Gastrocnemius medialis (tissue), 4 donors: ENCODE measurements at regions not wholly inside any gene's neighbourhood (a gene's known extent, or its start where the extent isn't known, plus 50 kb on each side); places are given as distances from the start of the nearest gene placed in this dataset.

Source experiments
- ATAC-seq, 2 donors: fragments of 150-250 bp; one replicate each; pipeline ENCODE4 v1.9.1; 2016
- DNase-seq, 2 donors: peaks; one replicate each; pipeline ENCODE4 v3.0.0-alpha.2; 2019
- H3K27ac ChIP-seq, 4 donors: fragments of 200-600 bp; sonication (generic); 1 replicate in 1 of 4; 2 replicates in 3 of 4; pipeline ENCODE4 v1.5.1; 2016 to 2018; ENCODE audit warnings: mild to moderate bottlenecking in 2 of 4, moderate library complexity in 1 of 4
- H3K27me3 ChIP-seq, 3 donors: fragments of 200-600 bp; sonication (generic) in 2 of 3; 1 replicate in 1 of 3; 2 replicates in 2 of 3; pipeline versions ENCODE4 v1.5.1 to v1.6.0; 2016 to 2019; ENCODE audit warnings: mild to moderate bottlenecking in 1 of 3, moderate library complexity in 1 of 3
- H3K36me3 ChIP-seq, 2 donors: fragments of 200-600 bp; sonication (generic) in 1 of 2; one replicate each; pipeline ENCODE4 v1.5.1; 2017 to 2018
- H3K4me1 ChIP-seq, 2 donors: fragments of 200-600 bp; sonication (generic) in 1 of 2; one replicate each; pipeline ENCODE4 v1.5.1; 2016 to 2017; ENCODE audit warnings: mild to moderate bottlenecking in 2 of 2
- H3K4me3 ChIP-seq, 4 donors: fragments of 200-600 bp; sonication (generic) in 3 of 4; 1 replicate in 1 of 4; 2 replicates in 3 of 4; pipeline ENCODE4 v1.5.1; 2016 to 2019; ENCODE audit warnings: mild to moderate bottlenecking in 2 of 4
- H3K9me3 ChIP-seq, 3 donors: fragments of 200-600 bp; sonication (generic) in 2 of 3; 1 replicate in 1 of 3; 2 replicates in 2 of 3; pipeline ENCODE4 v1.5.1; 2016 to 2019
- POLR2A ChIP-seq, 2 donors: fragments of 450-650 bp; IDR thresholded peaks; one replicate each; pipeline ENCODE4 v1.6.1; 2017; ENCODE audit warnings: antibody characterized with exemption in 2 of 2, mild to moderate bottlenecking in 2 of 2, moderate library complexity in 2 of 2
- in situ Hi-C, 4 donors: fragments of 200-750 bp; cut with MboI; loops; one replicate each; pipeline versions ENCODE4 v1.15.0 to v1.8.0; 2017; ENCODE audit warnings: low sequenced_read_pairs in 4 of 4
- intact Hi-C: fragments of 100-400 bp; cut with DNase I; formaldehyde crosslinking; loops from one replicate; pipeline ENCODE4 v1.15.1; 2023; ENCODE audit warnings: low total_unique reads
- TF ChIP-seq, protein P1 (sequence below), 5 experiments: fragments of 450-650 bp in 3 of 5; fragments of 200-600 bp in 2 of 5; sonication (generic) in 2 of 5; IDR thresholded peaks in 4 of 5; conservative IDR thresholded peaks in 1 of 5; 1 replicate in 4 of 5; 2 replicates in 1 of 5; pipeline ENCODE4 v1.5.1; 2016 to 2019; ENCODE audit warnings: antibody characterized with exemption in 5 of 5, mild to moderate bottlenecking in 3 of 5, moderate library complexity in 3 of 5

- Histone ChIP-seq H3K4me1 (no peaks in the 10 kb centered on the region), H3K36me3 (no peaks in the 10 kb centered on the region), H3K4me3 (no peak overlapping the region), H3K27me3 (no peaks in the 10 kb centered on the region), H3K9me3 (no peaks in the 10 kb centered on the region), H3K27ac (peak overlapping the region in 1 of 4 donors; percentile 24)
- no peak for TF ChIP-seq POLR2A (IDR thresholded peaks at IDR 0.05)
- TF ChIP-seq, protein P1, sequence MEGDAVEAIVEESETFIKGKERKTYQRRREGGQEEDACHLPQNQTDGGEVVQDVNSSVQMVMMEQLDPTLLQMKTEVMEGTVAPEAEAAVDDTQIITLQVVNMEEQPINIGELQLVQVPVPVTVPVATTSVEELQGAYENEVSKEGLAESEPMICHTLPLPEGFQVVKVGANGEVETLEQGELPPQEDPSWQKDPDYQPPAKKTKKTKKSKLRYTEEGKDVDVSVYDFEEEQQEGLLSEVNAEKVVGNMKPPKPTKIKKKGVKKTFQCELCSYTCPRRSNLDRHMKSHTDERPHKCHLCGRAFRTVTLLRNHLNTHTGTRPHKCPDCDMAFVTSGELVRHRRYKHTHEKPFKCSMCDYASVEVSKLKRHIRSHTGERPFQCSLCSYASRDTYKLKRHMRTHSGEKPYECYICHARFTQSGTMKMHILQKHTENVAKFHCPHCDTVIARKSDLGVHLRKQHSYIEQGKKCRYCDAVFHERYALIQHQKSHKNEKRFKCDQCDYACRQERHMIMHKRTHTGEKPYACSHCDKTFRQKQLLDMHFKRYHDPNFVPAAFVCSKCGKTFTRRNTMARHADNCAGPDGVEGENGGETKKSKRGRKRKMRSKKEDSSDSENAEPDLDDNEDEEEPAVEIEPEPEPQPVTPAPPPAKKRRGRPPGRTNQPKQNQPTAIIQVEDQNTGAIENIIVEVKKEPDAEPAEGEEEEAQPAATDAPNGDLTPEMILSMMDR (IDR thresholded peaks at IDR 0.05 in 4 of 5, conservative IDR thresholded peaks at IDR 0.05 in 1 of 5): no peak
- no peak for DNase-seq
- in situ Hi-C loops (no loop called here), intact Hi-C loops (no loop called here)
- no peak for ATAC-seq
These were observed 121.0 kb downstream of the C16orf95 start for GRCh38 chr16:87196231-87196630.

DNA sequence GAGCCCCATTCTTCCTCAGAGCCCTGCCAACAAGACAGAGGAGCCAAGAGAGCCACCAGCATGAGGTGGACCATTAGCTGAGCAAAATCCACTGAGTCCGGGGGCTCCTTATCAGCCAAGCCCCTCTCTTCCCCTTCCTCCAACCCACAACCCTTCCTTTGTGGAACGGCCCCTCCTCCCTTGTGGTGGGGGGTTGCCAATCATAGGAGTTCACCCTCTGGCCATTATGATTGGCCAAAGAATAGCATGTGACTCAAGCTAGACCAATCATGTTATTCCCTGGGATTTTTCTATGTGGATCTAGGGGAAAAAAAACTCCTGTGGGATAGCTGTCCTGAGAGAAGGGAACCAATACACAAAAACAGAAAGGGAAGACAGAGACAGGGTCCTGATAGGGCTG lies 120.5 kb downstream of the C16orf95 start:
- Histone ChIP-seq H3K27ac (peak overlapping the region in 1 of 4 donors; percentile 24), H3K36me3 (no peaks in the 10 kb centered on the region), H3K27me3 (no peaks in the 10 kb centered on the region), H3K9me3 (no peaks in the 10 kb centered on the region), H3K4me3 (no peak overlapping the region), H3K4me1 (no peaks in the 10 kb centered on the region)
- TF ChIP-seq, protein P1 (IDR thresholded peaks at IDR 0.05 in 4 of 5, conservative IDR thresholded peaks at IDR 0.05 in 1 of 5): no peak
- TF ChIP-seq POLR2A (IDR thresholded peaks at IDR 0.05): no peak
- DNase-seq (no peak), ATAC-seq (no peak)
- in situ Hi-C loops (no loop called here), intact Hi-C loops (no loop called here)

GRCh38 chr16:87198328-87198832 lies 118.8 kb downstream of the C16orf95 start:
- TF ChIP-seq, protein P1 (IDR thresholded peaks at IDR 0.05 in 4 of 5, conservative IDR thresholded peaks at IDR 0.05 in 1 of 5): no peak
- TF ChIP-seq POLR2A (IDR thresholded peaks at IDR 0.05): no peak
- intact Hi-C loops: no loop called here
- Histone ChIP-seq H3K9me3 (no peaks in the 10 kb centered on the region), H3K36me3 (no peaks in the 10 kb centered on the region), H3K4me1 (no peaks in the 10 kb centered on the region), H3K4me3 (no peak overlapping the region), H3K27ac (no peak overlapping the region), H3K27me3 (peaks cover 0 to 6% (median 0%) of the 10 kb centered on the region in 3 donors)
- no peak for DNase-seq
- in situ Hi-C loops: no loop called here
- no peak for ATAC-seq

GRCh38 chr16:87198881-87199280 lies 118.3 kb downstream of the C16orf95 start:
- no peaks in the 10 kb centered on the region for H3K9me3 ChIP-seq
- TF ChIP-seq POLR2A (IDR thresholded peaks at IDR 0.05): no peak
- TF ChIP-seq, protein P1 (IDR thresholded peaks at IDR 0.05 in 4 of 5, conservative IDR thresholded peaks at IDR 0.05 in 1 of 5): no peak
- no peaks in the 10 kb centered on the region for H3K36me3 ChIP-seq
- in situ Hi-C loops: no loop called here
- no peak overlapping the region for H3K4me3 ChIP-seq
- H3K4me1 ChIP-seq: no peaks in the 10 kb centered on the region
- intact Hi-C loops: no loop called here
- no peak for ATAC-seq
- no peak for DNase-seq
- peaks cover 0 to 6% (median 0%) of the 10 kb centered on the region in 3 donors for H3K27me3 ChIP-seq
- no peak overlapping the region for H3K27ac ChIP-seq

DNA sequence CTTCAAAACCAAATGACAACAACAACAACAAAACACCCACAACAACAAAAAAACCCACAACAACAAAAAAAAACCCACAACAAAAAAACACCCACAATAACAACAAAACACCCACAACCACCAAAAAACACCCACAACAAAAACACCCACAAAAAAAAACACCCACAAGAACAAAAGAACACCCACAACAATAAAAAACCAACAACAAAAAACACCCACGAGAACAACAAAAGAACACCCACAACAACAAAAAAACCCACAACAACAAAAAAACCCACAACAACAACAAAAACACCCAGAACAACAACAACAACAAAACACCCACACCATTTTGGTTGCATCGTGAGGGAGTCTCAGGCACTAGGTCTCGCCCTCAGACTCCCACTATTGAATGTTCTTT lies 117.8 kb downstream of the C16orf95 start:
- DNase-seq: no peak
- Histone ChIP-seq H3K4me1 (no peaks in the 10 kb centered on the region), H3K27ac (no peak overlapping the region), H3K36me3 (no peaks in the 10 kb centered on the region), H3K9me3 (no peaks in the 10 kb centered on the region), H3K4me3 (no peak overlapping the region), H3K27me3 (peaks cover 0 to 6% (median 0%) of the 10 kb centered on the region in 3 donors)
- ATAC-seq: no peak
- no peak for TF ChIP-seq POLR2A (IDR thresholded peaks at IDR 0.05)
- TF ChIP-seq, protein P1 (IDR thresholded peaks at IDR 0.05 in 4 of 5, conservative IDR thresholded peaks at IDR 0.05 in 1 of 5): no peak
- intact Hi-C loops: no loop called here
- in situ Hi-C loops: no loop called here
